ENCODE measurements at regions not wholly inside any gene's neighbourhood (a gene's known extent, or its start where the extent isn't known, plus 50 kb on each side); places are given as distances from the start of the nearest gene placed in this dataset.

- TF ChIP-seq TAF1 (IDR thresholded peaks at IDR 0.05; ENCODE audit: low read depth) (no peak), RAD21 (conservative IDR thresholded peaks at IDR 0.05) (no peak), EP300 (conservative IDR thresholded peaks at IDR 0.05; ENCODE audit: poor library complexity, severe bottlenecking) (no peak), CTCF (IDR thresholded peaks at IDR 0.05; ENCODE audit: poor library complexity, severe bottlenecking) (no peak), POLR2AphosphoS5 (IDR thresholded peaks at IDR 0.05) (no peak), SMC3 (conservative IDR thresholded peaks at IDR 0.05; ENCODE audit: poor library complexity) (no peak), EZH2 (IDR thresholded peaks at IDR 0.05; ENCODE audit: borderline replicate concordance, insufficient read depth, low read length, poor library complexity, severe bottlenecking) (no peak), MXI1 (conservative IDR thresholded peaks at IDR 0.05; ENCODE audit: poor library complexity, severe bottlenecking) (no peak)
These were observed 267.1 kb downstream of the KLF5 start for GRCh38 chr13:73325723-73326558.

Data from neural cell (in vitro differentiated cells).